Type B pancreatic cell (in vitro differentiated cells): ENCODE measurements at regions not wholly inside any gene's neighbourhood (a gene's known extent, or its start where the extent isn't known, plus 50 kb on each side); places are given as distances from the start of the nearest gene placed in this dataset.

Experiments used
- DNase-seq: peaks from one replicate; pipeline ENCODE4 v3.0.0; 2021; ENCODE audit warnings: mixed read lengths; ENCODE audit not compliant: unreplicated experiment; ENCODE audit errors: extremely low spot score
- H3K27ac Mint-ChIP-seq: 2 replicates; pipeline ENCODE4 v1.8.0; 2021; ENCODE audit warnings: mild to moderate bottlenecking, mixed read lengths
- H3K27me3 Mint-ChIP-seq: 2 replicates; pipeline ENCODE4 v1.8.0; 2021; ENCODE audit warnings: mixed read lengths
- H3K36me3 Mint-ChIP-seq: 2 replicates; pipeline ENCODE4 v1.8.0; 2021; ENCODE audit warnings: mixed read lengths
- H3K4me1 Mint-ChIP-seq: one replicate; pipeline ENCODE4 v1.8.0; 2021; ENCODE audit warnings: mixed read lengths; ENCODE audit not compliant: unreplicated experiment
- H3K4me3 Mint-ChIP-seq: 2 replicates; pipeline ENCODE4 v1.8.0; 2021; ENCODE audit warnings: mild to moderate bottlenecking, mixed read lengths
- H3K9me3 Mint-ChIP-seq: 2 replicates; pipeline ENCODE4 v1.8.0; 2021; ENCODE audit warnings: mixed read lengths
- CTCF ChIP-seq: fragments of 200-600 bp; sonication (generic); conservative IDR thresholded peaks from 2 replicates; pipeline ENCODE4 v1.5.0; 2021; ENCODE audit warnings: antibody characterized with exemption, mild to moderate bottlenecking

GRCh38 chr3:27644941-27645340 is 77.2 kb downstream of the EOMES start:
- Mint-ChIP-seq H3K36me3 (no peaks in the 10 kb centered on the region), H3K4me3 (no peak overlapping the region), H3K27ac (no peak overlapping the region), H3K27me3 (no peaks in the 10 kb centered on the region), H3K4me1 (no peaks in the 10 kb centered on the region), H3K9me3 (no peaks in the 10 kb centered on the region)
- no peak for DNase-seq
- TF ChIP-seq CTCF, result no peak

GRCh38 chr3:27643355-27643754 is 78.8 kb downstream of the EOMES start:
- Mint-ChIP-seq H3K4me3 (no peak overlapping the region), H3K36me3 (no peaks in the 10 kb centered on the region), H3K27me3 (no peaks in the 10 kb centered on the region), H3K27ac (no peak overlapping the region), H3K9me3 (no peaks in the 10 kb centered on the region), H3K4me1 (no peaks in the 10 kb centered on the region)
- no peak for DNase-seq
- no peak for TF ChIP-seq CTCF

GRCh38 chr3:27642796-27643195 is 79.3 kb downstream of the EOMES start:
- H3K4me1 Mint-ChIP-seq, result no peaks in the 10 kb centered on the region
- H3K27me3 Mint-ChIP-seq, result no peaks in the 10 kb centered on the region
- no peak overlapping the region for H3K27ac Mint-ChIP-seq
- no peaks in the 10 kb centered on the region for H3K36me3 Mint-ChIP-seq
- DNase-seq, result no peak
- TF ChIP-seq CTCF, result no peak
- no peaks in the 10 kb centered on the region for H3K9me3 Mint-ChIP-seq
- no peak overlapping the region for H3K4me3 Mint-ChIP-seq

- DNase-seq, result no peak
- no peaks in the 10 kb centered on the region for H3K36me3 Mint-ChIP-seq
- no peak overlapping the region for H3K4me3 Mint-ChIP-seq
- peak overlapping the region; percentile 50 for H3K27ac Mint-ChIP-seq
- no peak for TF ChIP-seq CTCF
- no peaks in the 10 kb centered on the region for H3K9me3 Mint-ChIP-seq
- H3K4me1 Mint-ChIP-seq, result no peaks in the 10 kb centered on the region
- no peaks in the 10 kb centered on the region for H3K27me3 Mint-ChIP-seq
Measured at GRCh38 chr3:27641888-27642601, 80.1 kb downstream of the EOMES start.

GRCh38 chr3:27641271-27641800 is 80.8 kb downstream of the EOMES start:
- Mint-ChIP-seq H3K4me1 (no peaks in the 10 kb centered on the region), H3K4me3 (no peak overlapping the region), H3K27ac (no peak overlapping the region), H3K27me3 (no peaks in the 10 kb centered on the region), H3K36me3 (no peaks in the 10 kb centered on the region), H3K9me3 (no peaks in the 10 kb centered on the region)
- TF ChIP-seq CTCF, result no peak
- DNase-seq, result no peak
